ENCODE measurements at regions not wholly inside any gene's neighbourhood (a gene's known extent, or its start where the extent isn't known, plus 50 kb on each side); places are given as distances from the start of the nearest gene placed in this dataset.

DNA sequence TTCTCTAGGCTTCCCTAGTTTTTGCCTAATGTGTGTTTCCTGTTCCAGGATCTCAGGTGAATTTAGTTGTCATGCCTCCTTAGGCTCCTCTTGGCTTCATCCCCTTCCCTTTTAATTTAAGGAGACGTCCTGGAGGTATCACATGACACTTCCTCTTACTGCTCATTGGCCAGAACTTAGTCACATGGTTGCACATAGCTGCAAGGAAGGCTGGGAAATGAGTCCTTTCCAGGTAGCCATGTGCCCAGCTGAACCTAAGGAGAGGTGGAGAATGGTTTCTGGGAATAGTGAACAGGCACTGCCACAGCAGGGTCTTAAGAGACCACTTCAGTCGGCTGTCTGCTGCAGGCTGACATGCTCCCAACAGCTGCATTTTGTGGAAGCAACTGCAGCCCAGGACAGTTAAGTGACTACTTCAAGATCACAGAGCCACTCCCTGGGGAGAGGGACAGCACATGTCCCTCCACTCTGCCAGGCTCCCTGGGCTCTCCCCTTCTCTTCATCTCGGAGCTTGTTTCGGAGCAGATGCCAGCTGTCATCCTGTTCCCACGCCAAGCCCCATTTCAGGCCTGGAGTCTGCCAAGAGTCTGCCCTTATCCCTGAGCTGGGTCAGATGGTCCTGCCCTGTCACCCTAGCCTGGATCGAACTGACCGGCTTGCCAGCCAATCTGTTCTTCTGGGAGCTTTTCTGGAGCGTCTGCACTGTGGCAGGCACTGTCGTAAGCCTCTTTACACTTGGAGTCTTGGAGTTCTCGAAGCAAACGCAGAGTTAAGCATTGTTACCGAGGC is 81.4 kb upstream of the FOXF1 start:
- intact Hi-C loops (cut with DNase I): no loop called here
- DNase-seq: peak in 1 of 10 donors; percentile 69

DNA sequence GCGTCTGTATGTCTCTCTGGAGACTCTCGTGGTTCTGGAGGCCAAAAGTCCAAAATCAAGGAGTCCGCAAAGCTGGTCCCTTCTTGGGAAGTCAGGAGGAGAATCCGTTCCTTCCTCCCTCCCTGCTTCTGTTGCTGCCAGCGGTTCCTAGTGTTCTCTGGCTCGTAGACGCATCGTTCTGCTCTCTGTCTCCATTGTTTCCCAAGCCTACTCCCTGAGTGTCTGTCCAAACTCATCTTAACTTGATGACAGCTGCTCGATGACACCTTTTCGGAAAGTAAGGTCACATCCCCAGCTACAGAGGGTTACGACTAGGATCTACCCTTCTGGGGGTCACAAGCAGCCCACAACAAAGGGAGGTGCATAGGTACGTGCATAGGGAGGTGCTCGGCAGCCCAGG is 80.7 kb upstream of the FOXF1 start:
- no peak for DNase-seq
- intact Hi-C loops (cut with DNase I): no loop called here

DNA sequence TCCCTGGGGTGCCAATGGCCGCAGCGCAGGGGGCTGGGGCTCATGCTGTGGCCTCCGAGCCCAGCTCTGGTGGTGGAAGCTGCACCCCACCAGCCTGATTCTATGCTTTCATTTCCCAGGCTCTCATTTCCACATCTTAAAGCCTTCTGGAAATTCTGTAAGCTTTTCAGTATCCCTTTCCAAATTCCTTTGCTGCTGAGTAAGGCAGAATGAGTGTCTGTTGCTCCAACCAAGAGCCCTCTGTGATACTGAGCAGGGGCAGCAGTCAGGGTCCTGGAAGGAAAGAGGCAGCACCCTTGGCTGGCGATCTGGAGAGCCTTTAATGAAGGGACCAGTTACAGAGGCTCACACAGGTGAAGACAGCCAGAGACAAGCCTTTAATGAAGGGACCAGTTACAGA is 79.5 kb upstream of the FOXF1 start:
- intact Hi-C loops (cut with DNase I): no loop called here
- DNase-seq: peak in 1 of 10 donors; percentile 21

DNA sequence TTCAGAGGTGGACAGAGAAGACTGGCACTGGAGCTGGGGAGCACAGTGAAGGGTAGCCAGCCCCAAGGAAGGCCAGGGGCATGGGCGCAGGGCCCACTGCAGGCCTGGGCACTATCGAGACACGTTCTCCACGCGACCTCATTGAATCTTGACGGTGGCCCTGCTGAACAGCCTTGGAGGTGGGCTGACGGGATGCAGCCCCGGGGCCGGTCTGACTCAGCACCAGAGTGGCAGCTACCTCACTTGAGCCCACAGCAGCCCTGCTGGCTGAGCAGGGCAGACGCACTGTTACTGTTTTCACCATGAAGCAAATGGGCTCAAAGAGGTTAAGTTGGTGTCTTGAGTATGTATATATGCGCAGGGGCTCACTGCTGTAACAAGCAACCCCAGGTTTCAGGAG is 78.8 kb upstream of the FOXF1 start:
- DNase-seq: no peak
- intact Hi-C loops (cut with DNase I): no loop called here

DNA sequence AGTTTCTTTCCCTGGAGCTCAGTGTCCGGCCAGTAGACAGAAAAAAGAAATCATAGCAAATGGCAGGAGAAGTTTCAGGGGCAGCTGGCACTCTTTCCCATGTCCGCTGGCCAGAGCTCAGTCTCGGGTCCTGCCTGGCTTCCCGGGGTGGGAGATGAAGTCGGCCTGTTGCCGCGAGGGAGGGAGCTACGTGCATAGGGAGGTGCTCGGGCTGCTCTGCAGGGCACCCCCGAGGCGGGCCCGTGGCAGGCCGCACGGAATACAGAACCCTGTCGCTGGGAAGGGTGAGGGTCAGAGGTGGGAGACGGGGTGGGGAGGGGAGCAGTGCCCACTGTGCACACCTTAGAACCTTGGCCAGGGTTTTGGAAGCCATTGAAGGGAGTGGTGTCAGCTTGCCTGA is 78.3 kb upstream of the FOXF1 start:
- DNase-seq: peak in 1 of 10 donors; percentile 66
- intact Hi-C loops (cut with DNase I): no loop called here

DNA sequence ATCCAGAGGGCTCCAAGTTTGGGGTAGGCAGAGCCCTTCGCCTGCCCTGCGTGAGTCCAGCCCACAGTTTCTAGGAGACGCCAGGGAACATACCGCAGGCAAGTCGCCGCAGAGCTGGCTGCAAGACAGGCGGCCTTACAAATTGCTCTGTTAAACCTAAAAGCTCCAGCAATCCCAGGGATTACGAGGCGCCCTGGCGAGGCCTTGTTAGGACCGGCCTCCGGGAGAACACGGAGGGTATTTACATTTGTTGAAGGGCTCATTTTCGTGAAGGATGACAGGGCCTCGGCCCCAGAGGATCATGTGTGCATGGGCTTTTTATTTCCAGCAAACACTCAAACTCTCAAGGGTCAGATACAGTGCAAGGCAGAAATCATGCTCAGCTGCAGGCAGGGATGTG is 77.6 kb upstream of the FOXF1 start:
- intact Hi-C loops (cut with DNase I): no loop called here
- DNase-seq: peak in 1 of 10 donors; percentile 73

DNA sequence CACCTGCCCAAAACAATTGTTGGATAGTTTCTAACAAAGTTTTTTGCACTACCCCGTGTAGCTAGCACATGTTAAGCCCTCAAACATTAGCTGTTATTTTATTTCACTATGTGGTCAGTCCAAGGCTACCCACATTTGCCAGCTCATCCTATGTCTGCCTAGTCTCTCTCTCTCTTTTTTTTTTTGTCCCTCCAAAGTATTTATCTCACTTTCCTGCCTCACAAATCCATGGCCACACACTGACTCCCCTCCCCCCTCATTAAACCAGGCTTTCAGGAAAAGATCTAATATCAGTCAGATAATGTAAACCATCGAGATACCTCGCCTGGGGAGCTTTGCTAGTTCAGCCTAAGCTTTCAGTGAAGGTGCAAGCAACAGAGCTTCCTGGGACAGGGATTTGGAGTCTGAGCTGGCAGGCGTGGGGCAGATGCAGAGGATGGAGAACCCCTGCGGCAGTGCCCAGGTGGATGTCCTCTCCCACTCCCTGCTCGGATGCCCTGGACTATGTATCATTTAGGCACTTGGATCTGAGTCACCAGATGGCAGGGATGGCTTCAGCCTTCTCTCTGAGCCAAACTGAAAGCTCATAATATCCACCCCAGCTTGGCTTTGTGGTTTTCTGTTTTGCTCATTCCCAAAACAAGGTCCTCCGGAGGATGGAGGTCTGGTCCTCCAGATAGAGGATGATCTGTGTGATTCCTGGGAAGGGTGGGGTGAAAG is 73.7 kb upstream of the FOXF1 start:
- peak in 1 of 10 donors; percentile 33 for DNase-seq
- intact Hi-C loops (cut with DNase I): no loop called here

DNA sequence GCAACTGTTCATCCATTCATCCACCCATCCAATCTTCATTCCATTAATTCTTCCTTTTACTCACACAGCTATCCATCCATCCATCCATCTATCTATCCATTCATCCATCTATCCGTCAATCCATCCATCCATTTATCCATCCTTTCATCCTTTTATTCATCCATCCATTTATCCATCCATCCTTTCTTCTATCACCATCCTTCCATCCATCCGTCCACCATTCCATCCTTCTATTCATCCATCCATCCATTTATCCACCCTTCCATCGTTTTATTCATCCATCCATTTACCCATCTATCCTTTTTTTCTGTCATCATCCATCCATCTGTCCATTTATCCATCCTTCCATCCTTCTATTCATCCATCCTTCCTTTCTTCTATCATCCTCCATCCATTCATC is 73.0 kb upstream of the FOXF1 start:
- DNase-seq: no peak
- intact Hi-C loops (cut with DNase I): no loop called here

DNA sequence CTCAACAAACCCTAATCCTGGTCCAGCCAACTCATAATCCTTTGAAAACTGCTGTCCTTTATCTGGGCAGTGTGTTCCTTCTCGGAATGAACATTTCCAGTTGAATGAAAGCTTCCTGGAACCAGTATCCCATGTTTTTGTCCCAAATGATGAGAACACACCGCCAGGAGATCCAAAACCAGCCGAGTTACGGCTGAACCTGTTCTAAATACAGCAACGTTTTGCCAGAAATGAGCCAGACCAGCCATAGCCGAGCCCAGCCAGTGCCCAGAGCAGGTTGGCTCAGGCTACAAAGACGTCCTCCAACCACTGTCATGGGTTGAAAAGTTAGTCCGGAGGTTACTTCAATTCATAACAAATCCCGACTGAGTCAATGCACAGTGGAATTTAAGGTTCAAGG is 67.6 kb upstream of the FOXF1 start:
- intact Hi-C loops (cut with DNase I): no loop called here
- no peak for DNase-seq

DNA sequence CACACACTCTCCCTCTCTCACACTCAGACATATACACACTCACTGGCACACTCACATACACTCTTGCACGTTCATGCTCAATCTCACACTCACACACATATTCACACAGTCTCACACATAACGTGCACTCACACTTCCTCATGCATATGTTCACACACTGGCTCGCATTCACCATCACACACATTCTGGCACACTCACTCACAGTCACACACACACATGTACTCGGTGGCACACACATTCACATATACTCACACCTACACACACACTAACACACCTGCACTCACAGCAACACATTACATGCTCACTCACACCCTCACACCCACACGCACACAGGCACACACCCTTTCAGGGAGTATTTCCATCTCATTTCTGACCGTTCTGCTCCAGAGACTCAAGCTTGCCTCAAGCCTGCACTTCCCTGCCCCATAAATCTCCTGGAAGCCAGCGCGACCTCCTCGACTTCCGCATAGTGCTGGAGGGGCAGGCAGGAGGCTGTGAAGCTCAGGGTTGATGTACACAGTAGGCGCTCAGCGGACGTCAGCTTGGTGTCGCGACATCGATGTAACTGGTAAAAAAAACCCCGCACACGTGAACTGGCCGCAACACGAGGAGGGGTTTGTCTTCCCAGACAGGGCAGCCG is 66.7 kb upstream of the FOXF1 start:
- intact Hi-C loops (cut with DNase I): no loop called here
- peak in 1 of 10 donors; percentile 60 for DNase-seq

DNA sequence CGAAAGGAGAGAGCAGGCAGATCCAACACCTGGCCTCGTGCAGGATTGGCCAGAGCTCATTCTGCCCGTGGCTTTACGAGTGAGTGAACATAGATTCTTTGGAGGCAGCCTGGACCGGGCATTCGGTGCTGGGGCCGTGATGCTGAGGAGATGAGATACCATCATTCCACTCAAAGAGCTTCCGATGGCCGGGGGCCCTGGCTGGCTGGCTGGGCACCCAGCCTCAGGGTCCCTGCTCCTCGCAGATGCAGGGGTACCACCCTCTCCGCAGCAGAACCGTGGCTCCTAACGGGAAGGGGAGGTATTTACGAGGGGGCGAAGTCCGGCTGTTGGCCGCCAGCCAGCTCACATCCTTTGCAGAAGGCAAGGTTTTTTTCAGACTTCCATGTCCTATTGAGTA is 66.1 kb upstream of the FOXF1 start:
- peak in 1 of 10 donors; percentile 48 for DNase-seq

DNA sequence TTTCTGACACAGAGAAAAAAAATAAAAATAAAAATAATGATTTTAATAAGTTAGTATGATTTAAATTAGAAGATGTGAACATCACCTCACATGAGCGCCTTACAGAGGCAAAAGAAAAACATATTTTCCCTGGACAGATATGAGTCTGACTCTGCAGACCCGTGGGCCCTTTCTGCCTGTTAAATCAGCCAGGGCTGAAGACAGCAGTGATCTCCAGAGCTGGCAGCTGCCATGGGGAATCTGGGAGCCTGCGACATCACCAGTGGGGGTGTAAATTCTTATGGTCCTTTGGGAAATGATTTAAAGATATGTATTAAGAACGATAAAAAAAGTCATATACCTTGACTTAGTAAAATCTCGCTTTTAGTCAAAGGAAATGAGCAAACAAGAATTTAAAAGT is 65.7 kb upstream of the FOXF1 start:
- intact Hi-C loops (cut with DNase I): no loop called here
- DNase-seq: peak in 1 of 10 donors; percentile 14

More for the DNA sequence above, 66.1 kb upstream of the FOXF1 start:
- intact Hi-C loops (cut with DNase I): no loop called here

DNA sequence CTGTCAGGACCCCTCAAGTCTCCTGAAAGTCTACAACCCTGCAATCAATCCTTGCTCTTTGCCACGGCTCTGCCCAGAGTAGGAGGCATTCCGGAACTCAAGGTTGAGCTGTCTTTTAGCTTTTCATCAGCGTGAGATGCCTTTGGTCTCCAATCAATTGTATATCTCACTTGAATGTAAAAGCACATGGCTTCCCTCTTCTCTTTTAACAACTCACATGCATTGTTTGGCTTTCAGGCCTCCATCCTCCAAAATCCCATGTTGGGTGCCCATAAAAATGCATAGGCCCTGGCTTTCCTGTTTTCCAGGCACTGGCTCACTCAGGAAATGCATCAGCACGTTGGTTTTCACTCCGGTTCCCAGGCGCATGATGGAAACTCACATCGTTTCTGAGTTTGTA is 64.0 kb upstream of the FOXF1 start:
- peak in 1 of 10 donors; percentile 18 for DNase-seq

DNA sequence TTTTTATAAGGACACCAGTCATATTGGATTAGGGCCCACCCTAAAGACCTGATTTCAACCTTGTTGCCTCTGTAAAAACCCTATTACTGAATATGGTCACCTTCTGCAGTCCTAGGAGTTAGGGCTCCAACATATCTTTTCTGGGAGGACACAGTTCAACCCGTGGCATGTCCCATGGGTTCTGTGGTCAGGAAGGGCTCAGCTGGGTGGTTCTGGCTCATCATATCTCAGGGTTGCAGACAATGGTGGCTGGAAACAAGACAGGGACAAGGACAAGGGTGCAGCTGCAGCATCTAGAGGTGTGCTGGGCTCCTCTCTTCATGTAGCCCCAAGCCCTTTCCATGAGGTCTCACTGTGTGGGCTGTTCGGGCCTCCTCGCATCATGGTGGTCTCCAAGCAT is 63.1 kb upstream of the FOXF1 start:
- intact Hi-C loops (cut with DNase I): no loop called here
- peak in 1 of 10 donors; percentile 24 for DNase-seq

More for the DNA sequence above, 64.0 kb upstream of the FOXF1 start:
- intact Hi-C loops (cut with DNase I): no loop called here

DNA sequence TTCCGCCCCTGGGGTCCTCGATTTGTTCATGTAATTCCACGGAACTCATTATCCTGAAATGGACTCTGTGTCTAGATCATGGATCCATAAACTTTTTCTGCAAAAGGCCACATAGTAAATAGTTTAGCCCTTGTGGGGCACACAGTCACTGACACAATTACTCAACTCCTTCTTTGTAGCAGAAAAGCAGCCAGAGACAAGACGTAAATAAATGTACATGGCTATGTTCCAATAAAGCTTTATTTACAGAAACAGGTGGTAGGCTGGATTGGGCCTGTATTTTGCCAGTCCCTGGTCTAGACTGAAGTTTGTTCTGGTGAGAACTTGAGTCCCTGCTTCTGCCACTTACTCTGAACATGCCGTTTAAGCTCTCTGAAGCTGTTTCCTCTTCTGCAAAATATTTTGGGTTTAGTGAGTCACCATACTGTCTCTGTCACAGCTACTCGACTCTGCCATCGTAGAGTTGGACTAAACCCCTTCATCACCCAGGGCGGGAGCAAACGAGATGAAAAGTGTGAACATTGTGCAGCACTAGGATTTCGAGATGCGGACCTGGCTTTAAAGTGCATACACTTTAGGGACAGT is 61.9 kb upstream of the FOXF1 start:
- DNase-seq: no peak
- intact Hi-C loops (cut with DNase I): no loop called here

DNA sequence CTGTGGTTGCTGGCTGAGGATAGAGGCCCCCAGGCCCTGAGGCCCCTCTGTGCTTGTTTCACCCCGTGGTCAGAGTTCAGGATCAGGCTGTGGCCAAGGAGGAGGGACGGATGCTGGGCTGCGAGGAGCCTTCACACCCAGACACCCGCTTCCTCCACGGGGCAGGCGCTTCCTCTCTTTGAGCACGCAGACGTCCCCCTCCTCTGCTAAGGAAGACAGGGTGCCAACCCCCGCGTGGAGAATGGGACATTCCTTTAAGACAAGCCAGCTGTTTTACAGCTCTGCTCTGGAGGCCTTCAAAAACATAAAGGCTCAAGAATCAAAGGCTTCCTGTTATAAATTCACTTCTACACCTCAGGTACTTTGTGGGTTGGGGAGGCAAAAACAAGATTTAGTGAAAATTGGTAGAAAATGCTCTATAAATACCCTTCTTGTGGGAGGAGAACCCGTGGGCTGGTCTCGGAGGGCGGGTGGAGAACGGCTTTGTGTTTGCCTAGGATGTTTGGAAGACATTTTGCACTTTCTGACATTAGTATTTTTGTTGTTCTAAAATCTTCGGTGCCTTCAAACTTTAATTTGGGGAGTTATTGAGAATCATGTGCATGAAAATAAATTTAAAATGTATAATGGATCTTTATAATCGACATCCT is 60.8 kb upstream of the FOXF1 start:
- DNase-seq: peak in 1 of 10 donors; percentile 64
- intact Hi-C loops (cut with DNase I): no loop called here

DNA sequence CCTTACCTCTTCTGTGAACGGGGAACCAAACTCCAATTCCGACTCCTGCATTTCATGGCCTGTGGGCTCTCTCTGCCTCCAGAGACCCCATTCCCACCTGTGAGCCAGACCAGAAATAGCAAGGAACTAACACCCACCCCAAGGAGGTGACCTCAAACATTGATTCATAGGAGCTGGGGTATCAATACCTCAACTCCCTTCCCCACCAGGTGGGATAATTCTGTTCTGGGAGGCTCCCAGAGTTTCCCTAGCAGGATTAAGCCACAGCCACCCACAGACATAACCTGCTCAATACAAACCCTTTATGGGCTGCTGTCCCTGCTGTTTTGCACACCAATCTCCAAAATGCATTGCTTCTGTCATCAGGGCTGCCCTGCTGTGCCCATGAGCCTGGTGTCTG is 59.6 kb upstream of the FOXF1 start:
- DNase-seq: no peak
- intact Hi-C loops (cut with DNase I): no loop called here

DNA sequence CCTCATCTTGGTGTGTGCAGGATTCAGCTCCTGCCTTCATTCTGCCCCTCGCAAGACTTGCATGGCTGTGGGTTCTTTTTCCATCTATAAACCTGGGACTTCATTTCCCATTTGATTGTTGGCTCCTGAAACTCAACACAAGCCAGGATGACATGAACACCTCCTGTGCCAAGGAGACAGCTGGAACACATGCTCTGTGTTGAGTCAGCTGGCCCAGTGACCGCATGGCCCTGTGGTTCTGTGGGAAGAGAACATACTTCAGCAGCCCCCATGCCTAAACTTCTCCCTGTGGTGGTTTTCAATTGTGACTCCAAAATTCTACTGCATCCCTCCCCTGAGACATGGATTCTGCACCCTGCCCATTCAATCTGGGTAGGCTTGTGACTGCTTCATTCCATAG is 57.9 kb upstream of the FOXF1 start:
- intact Hi-C loops (cut with DNase I): no loop called here
- peak in 1 of 10 donors; percentile 12 for DNase-seq

DNA sequence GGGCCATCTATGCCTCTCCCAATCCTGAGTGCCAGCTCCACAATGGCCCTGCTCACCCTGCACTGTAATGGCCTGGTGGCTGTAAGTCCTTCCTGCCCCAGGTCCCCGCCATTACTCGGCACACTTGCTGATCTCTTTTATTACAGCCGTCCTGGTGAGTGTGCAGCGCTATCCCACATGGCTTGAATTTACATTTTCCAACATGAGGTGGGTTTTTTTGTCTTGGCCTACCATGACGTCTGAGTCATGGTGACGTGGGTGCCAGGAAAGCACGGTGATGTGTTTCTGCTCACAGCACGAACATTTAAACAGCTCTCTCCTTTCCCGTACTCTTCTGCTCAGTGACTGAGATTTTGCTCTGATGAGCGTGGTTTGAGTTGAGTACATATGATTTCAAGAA is 55.2 kb upstream of the FOXF1 start:
- intact Hi-C loops (cut with DNase I): no loop called here
- peak in 1 of 10 donors; percentile 47 for DNase-seq

DNA sequence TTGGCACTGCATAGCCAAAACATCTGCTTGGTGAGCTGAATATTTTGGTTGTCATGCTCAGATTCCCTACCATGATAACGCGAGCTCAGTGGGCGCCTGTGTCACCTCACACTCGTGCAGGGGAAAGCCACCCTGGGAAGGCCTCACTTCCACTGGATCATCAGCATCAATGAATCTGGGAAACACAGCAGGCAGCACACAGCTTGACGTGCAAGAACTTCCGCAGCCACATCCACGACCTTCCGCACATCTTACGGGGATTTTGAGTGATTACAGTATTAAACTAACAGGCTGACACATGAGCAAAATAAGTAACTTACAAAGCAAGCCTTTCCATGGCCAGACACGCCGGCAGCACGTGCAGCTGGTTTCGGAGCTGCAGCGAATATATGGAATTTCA is 54.7 kb upstream of the FOXF1 start:
- DNase-seq: peak in 1 of 10 donors; percentile 22
- intact Hi-C loops (cut with DNase I): no loop called here

All from posterior cingulate gyrus (tissue), 11 donors.